ENCODE measurements at regions not wholly inside any gene's neighbourhood (a gene's known extent, or its start where the extent isn't known, plus 50 kb on each side); places are given as distances from the start of the nearest gene placed in this dataset.
A peak's percentile ranks its signal among the peaks of the same experiment; 100 is the strongest.

DNA sequence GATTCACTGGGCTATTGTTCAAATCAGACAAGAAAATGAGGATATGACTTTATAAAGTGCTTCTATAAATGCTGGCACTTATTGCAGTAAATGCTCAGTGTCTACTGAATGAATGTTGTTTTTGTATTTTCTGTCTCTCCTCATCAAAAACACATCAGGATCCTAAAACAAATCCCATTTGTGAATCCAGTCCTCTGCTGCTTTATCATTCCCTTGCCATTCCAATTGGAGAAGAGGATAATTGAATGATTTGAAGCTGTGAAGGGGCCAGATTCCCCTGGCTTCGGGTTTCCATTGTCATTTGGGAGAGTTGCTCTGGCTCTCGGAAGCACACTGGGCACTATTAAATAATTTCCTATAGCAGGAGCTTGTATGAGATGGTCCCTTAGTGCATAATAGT, 666.8 kb downstream of the ACTL7B start:
- DNase-seq (ENCODE audit: low spot score): no peak

DNA sequence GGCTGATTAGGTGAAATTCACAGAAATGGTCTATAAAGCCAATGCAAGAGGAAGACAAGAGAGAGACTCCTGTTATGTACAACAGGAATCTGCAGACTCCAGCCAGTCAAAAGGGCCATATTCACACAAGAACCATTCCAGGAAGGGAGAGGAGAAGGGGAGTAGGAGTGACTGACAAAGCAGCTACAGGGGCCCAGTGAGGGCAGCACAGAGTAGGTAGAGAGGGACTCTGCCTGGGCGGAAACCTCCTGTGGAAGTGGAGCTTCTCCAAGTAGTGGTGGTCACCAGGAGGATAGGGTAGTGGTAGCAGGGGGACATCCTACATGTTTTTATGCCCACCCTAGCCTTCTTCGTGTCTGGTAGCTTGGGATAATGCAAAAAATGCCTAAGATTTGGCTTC, 667.3 kb downstream of the ACTL7B start:
- no peak for DNase-seq (ENCODE audit: low spot score)

DNA sequence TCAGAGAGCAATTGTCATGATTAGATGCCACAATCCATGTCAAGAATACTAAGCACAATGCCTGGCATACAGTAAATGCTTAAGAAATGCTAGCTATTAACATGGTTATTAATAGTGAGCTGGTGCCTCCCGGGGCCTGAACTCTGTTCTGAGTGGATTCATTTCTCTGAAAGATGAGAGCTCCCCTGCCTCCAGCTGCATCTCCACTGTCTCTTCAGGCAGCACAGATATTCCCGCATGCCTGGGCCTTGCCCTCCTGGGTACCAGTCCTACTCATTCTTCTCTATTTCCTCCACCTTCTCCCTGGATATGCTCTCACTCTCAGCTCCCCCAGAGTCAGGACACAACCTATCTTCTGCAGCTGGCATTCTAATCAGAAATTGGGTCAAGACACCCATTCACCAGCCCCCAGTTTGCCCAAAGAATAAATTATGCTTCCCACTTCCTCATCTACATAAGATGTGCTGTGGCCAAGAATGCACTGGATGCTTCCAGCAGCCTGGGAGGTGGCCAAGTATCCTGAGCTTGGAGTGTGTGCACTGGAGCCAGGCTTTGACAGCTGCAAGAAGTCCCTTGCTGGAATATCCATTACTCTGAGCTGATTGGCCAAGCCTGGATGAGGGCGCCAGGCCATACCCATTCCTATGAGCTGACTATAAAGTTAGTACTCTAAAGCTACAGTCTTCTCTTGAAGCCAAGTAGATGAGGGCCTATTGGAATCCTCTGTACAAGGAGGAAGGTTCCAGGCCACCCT, 669.0 kb downstream of the ACTL7B start:
- DNase-seq (ENCODE audit: low spot score): peak; percentile 62

DNA sequence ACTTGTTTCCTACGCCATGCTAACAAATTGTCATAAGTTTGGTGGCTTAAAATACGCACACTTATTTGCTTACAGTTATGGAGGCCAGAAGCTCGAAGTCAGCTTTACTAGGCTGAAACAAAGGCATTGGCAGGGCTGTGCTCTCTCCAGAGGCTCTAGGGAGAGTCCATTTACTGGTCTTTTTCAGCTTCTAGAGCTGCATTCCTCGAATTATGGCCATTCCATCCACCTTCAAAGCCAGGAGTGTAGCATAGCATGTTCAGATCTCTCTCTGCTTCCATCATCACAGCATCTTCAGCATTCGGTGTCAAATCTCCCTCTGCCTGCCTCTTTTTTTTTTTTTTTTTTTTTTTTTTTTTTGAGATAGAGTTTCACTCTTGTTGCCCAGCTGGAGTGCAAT, 670.2 kb downstream of the ACTL7B start:
- no peak for DNase-seq (ENCODE audit: low spot score)

DNA sequence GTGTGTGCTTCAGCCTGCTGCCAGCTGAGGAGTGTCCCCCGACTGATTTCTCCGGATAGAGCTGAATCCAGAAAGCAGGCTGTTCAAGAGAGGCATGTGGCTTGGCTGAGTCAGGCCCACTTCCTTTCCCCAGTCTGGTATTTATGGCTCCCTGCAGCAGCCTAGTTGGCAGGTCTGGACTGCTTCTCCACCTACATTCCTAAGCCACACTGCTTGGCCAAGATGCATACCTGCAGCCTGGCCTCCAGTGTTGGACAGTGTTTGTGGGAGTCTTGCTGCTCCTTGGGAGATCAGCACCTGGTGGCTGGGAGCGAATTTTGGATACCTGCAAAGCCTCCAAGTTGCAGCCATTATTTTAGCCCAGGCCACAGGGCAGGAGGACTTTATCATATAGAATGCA, 670.8 kb downstream of the ACTL7B start:
- peak; percentile 72 for DNase-seq (ENCODE audit: low spot score)

DNA sequence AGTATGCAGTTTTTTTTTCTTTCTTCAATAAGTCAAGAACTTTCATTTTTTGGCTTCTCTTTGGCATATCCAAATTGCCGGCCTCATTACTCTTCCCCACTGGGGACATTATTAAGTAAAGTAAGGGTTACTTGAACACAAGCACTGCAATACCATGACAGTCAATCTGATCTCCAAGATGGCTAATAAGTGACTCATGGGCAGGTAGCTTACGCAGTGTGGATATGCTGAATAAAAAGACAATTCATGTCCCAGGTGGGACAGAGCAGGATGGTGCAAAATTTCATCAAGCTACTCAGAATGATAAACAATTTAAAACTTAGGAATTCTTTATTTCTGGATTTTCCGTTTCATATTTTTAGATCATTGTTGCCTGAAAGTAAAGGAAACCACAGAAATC, 671.8 kb downstream of the ACTL7B start:
- DNase-seq (ENCODE audit: low spot score): no peak

DNA sequence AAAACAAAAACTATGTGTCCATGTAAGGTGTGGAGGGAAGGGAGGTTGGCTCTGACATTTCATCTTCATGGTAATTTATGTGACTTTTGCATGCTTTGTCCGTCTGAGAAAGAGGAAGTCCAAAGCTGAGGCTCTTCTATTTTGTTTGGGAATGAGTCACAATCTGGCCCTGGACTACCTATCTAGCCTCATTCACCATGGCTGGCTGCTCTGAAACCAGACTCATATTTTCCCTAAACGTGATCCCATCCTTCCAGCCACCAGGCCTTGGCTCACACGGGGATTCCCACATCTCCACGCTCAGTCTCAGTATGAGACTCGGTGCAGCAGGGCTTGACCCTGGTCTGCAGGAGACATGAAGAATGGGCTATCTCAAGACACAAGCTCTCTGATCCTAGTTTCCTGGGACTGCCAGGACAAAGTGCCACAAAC, 672.8 kb downstream of the ACTL7B start:
- DNase-seq (ENCODE audit: low spot score): peak; percentile 78

DNA sequence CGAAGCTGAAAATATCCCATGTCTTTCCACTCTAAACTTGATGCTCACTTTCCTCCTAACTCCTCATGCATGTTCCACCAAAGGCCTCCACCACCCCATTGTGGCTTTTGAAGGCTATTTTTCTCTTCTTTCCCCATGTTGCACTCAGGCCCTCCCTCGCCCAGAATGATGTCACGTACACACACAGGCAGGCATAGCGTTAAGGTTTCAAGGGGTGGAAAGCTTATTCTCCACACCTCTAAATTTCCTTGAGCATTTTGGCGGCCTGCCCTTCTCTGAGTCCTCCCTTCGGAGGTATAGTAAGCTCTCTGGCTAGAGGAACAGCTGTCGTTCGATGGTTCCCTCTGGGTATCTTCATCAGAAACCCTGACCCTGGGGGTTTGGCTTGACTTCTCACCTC, 673.5 kb downstream of the ACTL7B start:
- DNase-seq (ENCODE audit: low spot score): no peak

DNA sequence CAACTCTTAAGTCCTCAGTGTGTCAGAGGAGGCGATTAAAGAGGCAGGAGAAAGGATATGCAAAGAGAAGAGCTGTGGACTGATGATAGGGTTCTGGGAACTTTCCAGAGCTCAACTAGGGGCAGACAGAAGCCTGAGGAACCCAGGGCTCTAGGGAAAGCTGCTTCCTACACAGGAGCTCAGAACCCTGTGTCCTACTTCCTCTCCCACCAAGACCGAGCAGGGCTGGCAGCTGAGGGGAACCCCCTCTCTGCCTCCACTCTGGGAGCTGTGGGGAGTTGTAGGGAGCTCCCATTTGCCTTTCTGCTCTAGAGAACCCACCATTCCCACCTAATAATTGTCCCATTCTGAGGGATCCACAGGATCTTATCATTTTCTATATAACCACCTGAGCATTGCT, 674.3 kb downstream of the ACTL7B start:
- DNase-seq (ENCODE audit: low spot score): no peak

DNA sequence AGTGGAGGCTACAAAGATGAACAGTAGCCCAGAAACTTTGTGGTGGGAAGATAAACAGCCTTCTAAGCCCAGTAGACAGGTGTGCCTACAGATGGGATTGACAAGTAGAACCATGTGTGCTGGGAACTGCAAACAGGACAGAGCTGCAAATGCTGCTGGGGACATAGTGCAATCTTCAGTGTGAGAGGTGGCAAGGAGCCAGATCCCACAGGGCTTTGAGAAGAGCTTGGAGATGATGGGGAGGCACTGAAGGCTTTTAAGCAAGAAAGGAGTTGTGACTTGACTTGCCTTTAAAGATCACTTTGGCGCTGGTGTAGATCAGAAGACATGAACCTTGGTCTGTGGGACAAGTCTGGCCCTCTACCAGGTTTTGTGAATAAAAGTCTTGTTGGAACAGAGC, 675.2 kb downstream of the ACTL7B start:
- DNase-seq (ENCODE audit: low spot score): no peak

DNA sequence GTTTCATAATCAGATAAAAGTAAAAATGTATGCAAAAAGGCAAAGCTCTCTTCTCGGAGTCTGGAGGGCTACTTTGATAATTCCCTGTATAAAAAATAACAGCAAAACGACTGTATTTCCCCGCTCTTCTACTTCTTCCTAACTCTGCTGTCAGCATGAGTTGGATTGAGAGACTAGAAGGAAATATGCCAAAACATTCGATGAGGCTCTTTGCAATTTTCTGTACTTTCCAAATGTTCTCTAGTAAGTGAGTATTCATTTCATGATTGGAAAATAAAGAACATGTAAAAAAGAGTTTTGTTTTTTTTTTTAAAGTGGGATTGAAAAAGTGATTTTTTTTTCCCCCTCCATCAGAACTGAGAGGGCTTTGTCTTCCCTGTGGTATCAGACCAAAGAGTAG, 677.5 kb downstream of the ACTL7B start:
- no peak for DNase-seq (ENCODE audit: low spot score)

DNA sequence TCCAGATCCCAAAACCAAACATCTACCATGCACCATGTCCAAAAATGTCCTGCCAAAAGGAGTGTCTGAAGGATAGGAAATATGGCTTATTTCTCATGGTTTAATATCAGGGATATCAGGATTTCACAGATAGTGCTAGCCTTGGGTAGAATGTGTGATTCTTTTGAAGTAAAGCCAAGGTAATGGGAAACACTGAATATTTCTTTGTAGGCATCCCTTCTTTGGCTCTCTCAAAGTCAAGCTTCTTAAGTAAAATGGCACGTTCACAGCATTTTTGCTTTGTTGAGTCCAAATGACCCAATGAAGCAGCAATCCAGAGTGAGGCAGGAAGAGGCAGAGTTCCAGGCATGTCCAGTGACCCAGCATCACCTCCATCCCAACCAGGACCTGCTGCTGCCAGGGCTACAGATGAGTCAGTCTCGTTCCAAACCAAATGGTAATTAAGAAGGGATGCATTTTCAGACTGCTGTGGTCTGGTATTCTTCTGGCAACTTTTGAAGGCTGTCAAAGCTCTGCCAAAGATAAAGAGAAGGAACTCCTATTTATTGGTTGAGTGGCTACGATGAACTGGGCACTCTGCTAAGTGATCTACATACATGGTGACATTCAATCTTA, 678.8 kb upstream of the KLF4 start:
- DNase-seq (ENCODE audit: low spot score): peak; percentile 92

DNA sequence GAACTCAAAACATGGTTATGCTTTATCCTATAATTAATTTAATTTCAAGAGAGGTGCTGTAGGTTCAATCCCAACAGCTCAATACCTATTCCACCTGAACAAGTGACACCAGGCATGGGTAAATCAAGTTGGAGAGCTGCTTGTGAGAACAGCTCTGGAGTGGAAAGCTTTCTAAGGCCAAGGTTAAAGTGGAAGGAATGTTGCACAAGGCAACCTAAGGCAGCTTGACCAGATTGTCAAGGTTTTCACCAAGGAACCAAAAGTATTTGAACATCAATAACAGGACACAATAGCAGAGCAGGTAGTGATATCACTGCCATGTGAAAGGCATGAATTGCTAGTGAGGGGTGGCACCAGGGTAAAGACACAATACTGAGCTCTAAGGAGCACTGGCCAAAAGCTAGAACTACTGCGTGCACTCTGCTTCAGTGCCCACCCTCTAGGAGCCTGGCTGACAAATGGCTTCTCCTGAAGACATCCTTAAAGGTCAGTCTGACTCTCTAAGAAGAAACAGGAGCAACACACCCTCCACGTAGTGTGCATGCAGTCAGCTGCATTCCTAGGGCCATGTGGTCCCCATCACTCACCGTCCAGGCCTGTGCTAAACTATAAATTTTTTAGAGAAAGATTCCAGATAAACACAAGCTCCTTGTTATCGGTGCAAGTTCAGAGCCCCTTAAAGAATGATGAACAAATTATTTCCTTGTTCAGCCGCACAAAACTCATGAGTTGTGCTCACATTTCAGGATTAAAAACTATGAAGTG, 677.7 kb upstream of the KLF4 start:
- no peak for DNase-seq (ENCODE audit: low spot score)

DNA sequence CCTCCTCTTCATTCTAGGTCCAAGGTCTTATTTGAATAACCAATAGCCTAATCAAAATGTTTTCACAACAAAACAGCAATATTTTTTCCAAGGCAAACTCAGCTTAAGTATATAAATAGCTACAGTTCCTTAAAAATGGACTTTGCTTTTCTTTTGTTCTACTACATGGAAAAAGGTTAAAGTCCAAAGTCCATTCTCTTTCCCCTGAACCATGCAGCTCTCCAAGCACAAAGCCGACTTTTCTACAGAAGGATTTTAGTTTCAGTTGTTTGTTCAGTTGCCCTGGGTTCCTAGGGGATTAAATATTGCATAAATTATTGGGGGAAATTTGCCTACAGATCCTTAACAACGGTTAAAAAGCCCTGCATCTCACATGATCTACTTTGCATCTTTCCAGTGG, 677.0 kb upstream of the KLF4 start:
- no peak for DNase-seq (ENCODE audit: low spot score)

DNA sequence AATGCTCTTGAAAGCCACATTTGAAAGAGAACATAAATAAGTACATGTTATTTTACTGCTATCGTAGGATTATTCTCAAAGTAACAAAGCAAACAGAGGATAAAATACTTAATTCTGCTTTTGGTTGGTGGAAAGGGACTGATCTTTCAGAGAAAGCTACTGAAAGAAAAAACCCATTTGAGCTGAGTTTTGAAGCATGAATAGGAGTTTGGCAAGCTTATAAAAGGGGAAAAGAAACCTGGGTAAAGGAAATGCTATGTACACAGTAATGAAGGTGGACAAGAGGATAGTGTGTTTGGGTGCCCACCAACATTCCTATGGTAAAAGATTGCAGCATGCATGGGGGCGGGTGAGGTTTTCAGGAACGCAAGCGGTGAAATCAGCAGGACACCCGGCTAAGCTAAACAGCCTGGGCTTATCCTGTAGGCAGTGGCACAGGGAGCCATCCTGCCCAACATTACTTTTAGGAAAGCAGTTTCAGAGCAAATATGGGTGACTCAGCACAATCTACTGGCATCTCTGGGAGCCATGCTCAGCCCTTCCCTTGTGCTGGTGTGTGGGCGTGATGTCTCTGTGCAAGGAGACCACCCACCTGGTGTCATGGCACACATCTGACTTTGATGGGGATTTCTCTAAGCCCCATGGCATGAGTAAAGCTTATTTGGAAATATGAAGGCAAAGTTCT, 673.9 kb upstream of the KLF4 start:
- DNase-seq (ENCODE audit: low spot score): peak; percentile 34

DNA sequence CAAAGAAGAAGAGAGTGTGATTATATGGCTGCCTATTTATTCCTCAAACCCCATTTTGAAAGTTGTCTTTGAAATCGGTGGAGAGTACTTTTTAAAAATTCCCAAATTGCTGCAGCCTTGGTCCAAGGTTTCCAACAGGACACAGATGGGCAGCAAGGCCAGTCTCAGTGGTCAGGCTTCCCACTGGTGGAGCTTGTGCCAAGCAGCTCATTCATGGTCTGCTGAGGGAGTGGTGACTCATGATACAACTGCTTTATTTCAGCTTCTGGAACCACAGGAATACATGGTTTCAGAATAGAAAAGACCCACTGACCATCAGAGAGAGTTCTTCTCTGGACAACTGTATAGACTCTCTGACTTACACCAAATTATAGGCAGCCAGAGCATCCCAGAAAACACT, 673.1 kb upstream of the KLF4 start:
- DNase-seq (ENCODE audit: low spot score): peak; percentile 87

DNA sequence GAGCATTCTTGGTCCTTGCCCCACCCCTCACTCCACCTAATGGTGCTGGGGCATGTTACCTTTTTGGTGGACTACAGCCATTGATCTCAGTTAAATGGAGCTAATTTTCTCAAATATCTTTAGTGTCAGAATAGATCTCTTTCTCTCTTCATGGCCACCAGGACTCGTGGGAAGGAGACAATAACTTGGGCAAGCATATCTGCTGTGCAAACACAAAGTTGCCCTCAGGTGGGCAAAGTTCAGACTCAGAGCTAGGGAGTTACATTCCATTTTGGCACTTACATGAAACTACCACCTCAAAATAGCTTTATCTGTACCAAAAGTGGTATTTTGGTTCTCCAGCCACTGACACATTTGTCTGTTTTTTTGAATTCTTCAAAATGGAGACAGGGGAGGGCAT, 671.9 kb upstream of the KLF4 start:
- DNase-seq (ENCODE audit: low spot score): no peak

DNA sequence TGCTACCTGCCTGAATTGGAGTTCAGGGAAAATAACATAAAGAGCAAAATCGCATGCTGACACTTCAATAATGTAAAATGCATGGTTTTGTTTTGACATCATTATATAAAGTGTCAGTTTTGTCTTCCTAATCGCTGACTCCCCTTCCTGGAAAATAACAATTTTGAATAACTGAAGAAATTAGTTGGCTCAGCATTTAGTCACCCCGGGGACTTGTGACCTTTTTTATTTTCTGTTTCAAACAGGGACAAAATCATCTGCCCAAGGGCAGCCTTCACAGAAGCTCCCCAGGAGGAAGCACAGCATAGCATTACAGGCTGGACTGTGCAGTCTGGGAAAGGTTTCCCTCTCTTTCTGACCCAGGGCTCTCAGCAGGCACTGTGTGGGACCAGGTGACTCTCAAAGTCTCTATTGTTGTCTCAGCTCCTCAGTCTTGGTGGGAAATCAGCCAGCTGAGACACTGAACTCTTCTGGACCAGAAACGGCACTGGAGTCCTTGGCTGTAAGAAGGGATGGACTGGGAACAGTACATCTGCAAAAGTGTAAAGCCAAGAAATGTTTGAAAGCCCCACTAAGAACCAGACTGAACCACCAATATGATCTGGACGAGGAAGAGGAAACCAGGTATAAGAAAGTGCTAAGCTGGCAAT, 671.3 kb upstream of the KLF4 start:
- DNase-seq (ENCODE audit: low spot score): no peak

DNA sequence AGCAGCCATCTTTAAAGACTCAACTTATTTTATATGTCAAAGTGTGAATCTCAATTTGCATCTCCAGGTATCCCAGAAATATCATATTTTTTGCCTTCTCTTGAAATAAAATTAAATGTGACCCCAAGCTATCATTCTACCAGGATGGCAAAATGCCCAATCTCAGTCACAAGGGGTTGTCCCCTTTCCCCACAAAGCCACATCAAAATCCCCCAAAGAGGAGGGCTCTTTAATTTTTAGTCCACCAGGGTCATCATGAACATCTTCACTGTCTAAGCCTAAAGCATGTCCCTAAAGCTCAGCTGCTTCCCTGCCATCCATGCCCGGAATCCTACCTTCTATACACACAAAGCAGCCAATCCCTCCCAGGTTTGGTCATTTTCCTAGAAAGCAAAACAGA, 670.5 kb upstream of the KLF4 start:
- DNase-seq (ENCODE audit: low spot score): no peak

DNA sequence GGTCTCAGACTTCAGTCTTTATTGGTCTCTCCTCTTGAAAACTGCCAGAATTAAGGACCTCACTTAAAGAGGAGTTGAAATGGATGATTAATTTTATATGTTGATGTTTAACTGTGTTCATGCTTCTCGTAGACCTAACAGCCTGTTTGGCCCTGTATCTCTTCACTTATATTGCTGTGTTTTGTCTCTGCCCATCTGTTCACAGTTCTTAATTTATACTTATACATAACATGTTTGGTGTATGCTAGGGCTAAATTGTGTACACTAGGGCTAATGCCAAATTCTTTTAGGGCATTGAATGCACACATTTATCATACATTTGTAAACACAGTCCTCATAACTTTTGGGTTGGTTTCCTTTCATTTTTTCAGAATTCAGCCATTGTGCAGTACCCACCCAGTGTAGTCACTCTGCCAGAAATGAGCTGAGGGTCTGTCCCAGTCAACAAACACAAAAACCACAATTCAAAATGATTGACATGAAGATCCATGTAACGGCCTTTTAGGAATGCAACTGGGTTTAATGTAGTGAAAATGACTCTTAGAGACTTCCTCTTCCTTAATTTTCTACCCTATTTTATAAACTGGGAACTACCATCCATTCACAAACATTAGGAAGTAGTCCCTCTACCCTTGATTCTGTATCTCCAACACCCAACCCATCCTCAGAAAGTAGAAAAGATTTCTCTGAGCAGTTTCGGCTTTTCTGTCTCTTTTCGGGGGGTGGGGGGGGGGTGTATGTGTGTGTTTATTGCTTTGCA, 668.8 kb upstream of the KLF4 start:
- DNase-seq (ENCODE audit: low spot score): no peak

DNA sequence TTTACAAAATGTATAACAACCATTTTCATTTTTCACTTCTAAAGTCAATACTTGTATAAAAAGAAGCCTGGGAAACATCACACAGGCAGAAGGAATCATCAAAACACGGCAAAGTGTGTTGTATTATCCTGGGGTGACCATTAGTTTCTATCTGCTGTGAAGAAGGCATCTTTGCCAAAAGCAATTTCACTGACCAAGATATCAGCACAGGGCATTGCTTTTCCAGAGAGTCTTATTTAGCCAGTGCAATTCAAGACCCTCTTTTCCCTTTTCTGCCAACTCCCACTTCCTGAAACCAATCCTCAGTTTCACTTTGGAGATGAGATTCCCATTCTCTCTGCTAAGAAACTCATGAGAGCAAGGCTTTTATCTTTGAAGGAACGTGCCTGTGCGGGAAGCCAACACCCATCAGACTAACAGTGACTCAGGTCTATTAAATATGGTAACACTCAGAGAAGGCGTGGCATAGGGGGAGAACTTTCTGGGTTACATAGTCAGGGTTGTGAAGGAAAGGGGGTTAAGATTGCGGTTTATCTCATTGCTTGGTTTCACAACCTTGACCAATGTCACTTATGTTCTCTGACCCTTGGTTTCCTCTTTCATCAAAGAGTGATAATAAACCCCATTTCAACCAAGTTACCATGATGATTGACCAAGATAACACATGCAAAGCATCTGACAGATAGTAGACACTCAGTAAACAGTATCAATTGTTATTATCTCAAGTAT, 666.9 kb upstream of the KLF4 start:
- peak; percentile 22 for DNase-seq (ENCODE audit: low spot score)
